ENCODE measurements at regions not wholly inside any gene's neighbourhood (a gene's known extent, or its start where the extent isn't known, plus 50 kb on each side); places are given as distances from the start of the nearest gene placed in this dataset.

DNA sequence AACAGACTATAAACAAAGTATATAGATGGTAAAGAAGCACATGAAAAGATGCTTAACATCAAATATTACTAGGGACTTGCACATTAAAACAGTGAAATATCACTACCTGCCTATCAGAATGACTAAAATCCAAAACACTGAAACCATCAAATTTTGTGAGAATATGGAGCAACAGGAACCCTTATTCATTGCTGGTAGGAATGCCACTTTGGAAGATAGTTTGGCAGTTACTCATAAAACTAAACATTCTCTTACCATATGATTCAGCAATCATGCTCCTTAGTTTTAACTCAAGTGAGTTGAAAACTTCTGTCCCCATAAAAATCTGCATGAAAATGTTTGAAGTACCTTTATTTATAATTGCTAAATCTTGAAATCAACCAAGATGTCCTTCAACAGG, 297.6 kb downstream of the DAD1 start:
- peak overlapping the region; percentile 31 for H3K27ac ChIP-seq (ENCODE audit: low read depth, low read length)
- H3K36me3 ChIP-seq (ENCODE audit: insufficient read depth, low read length) = no peaks in the 10 kb centered on the region
- H3K4me1 ChIP-seq (ENCODE audit: insufficient read depth, low read length) = peaks cover 3% of the 10 kb centered on the region
- H4K20me1 ChIP-seq (ENCODE audit: insufficient read depth, low read length) = no peaks in the 10 kb centered on the region
- H3K9me3 ChIP-seq (ENCODE audit: low read depth, low read length) = no peaks in the 10 kb centered on the region
- DNase-seq (ENCODE audit: insufficient read length, low spot score, missing footprints) = no peak
- no peak overlapping the region for H3K4me3 ChIP-seq (ENCODE audit: insufficient read depth, low read length)
- TF ChIP-seq, protein P1, sequence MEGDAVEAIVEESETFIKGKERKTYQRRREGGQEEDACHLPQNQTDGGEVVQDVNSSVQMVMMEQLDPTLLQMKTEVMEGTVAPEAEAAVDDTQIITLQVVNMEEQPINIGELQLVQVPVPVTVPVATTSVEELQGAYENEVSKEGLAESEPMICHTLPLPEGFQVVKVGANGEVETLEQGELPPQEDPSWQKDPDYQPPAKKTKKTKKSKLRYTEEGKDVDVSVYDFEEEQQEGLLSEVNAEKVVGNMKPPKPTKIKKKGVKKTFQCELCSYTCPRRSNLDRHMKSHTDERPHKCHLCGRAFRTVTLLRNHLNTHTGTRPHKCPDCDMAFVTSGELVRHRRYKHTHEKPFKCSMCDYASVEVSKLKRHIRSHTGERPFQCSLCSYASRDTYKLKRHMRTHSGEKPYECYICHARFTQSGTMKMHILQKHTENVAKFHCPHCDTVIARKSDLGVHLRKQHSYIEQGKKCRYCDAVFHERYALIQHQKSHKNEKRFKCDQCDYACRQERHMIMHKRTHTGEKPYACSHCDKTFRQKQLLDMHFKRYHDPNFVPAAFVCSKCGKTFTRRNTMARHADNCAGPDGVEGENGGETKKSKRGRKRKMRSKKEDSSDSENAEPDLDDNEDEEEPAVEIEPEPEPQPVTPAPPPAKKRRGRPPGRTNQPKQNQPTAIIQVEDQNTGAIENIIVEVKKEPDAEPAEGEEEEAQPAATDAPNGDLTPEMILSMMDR (IDR thresholded peaks at IDR 0.05; ENCODE audit: extremely low read depth, low read depth, low read length) = no peak
- H3K79me2 ChIP-seq (ENCODE audit: insufficient read depth, low read length) = no peaks in the 10 kb centered on the region
- H2AFZ ChIP-seq (ENCODE audit: low read length) = no peak overlapping the region
- no peak overlapping the region for H3K4me2 ChIP-seq (ENCODE audit: insufficient read depth, low read length)
- H3K27me3 ChIP-seq (ENCODE audit: insufficient read depth, low read length) = no peaks in the 10 kb centered on the region

DNA sequence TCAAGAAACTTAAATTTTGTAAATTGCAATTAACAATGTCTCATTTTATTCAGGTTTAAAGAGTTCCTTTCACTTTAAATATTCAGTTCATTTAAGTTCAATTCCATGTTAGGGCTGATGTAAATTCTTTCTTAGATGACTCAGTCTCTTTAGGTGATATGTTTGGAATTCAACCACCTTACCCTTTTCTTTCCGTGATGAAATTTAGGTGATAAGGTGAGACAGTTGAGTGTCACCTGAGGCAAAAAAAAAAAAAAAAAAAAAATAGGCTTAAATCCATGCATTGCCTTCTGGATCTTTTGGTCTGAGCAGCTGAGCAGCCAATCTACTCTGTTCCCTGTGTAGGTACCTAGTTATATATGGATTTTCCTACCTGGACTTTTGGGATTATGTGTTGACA, 299.5 kb downstream of the DAD1 start:
- Histone ChIP-seq H3K79me2 (ENCODE audit: insufficient read depth, low read length) (no peaks in the 10 kb centered on the region), H3K9me3 (ENCODE audit: low read depth, low read length) (no peaks in the 10 kb centered on the region), H3K4me1 (ENCODE audit: insufficient read depth, low read length) (no peaks in the 10 kb centered on the region), H2AFZ (ENCODE audit: low read length) (no peak overlapping the region), H3K27ac (ENCODE audit: low read depth, low read length) (no peak overlapping the region), H3K4me3 (ENCODE audit: insufficient read depth, low read length) (no peak overlapping the region), H3K4me2 (ENCODE audit: insufficient read depth, low read length) (no peak overlapping the region), H3K27me3 (ENCODE audit: insufficient read depth, low read length) (no peaks in the 10 kb centered on the region), H4K20me1 (ENCODE audit: insufficient read depth, low read length) (no peaks in the 10 kb centered on the region), H3K36me3 (ENCODE audit: insufficient read depth, low read length) (no peaks in the 10 kb centered on the region)
- TF ChIP-seq, protein P1 (IDR thresholded peaks at IDR 0.05; ENCODE audit: extremely low read depth, low read depth, low read length) = no peak
- no peak for DNase-seq (ENCODE audit: insufficient read length, low spot score, missing footprints)

DNA sequence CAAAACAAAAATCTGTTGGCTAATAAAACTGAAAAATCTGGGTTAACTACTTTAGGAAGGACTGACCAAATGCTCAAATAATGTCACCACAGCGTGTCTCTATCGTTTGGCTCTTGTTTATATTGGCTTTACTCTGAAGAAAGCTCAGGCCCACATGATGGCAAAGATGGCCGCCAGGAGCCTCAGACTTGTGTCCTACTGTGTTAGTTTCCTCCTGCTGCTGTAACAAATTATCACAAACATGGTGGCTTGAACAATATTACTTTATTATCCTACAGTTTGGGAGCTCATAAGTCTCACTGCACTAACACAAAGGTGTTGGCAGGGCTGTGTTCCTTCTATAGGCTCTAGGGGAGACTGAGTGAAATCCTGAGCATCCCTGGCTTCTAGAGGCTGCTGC, 303.0 kb downstream of the DAD1 start:
- Histone ChIP-seq H2AFZ (ENCODE audit: low read length) (peak overlapping the region; percentile 3), H3K9me3 (ENCODE audit: low read depth, low read length) (no peaks in the 10 kb centered on the region), H4K20me1 (ENCODE audit: insufficient read depth, low read length) (no peaks in the 10 kb centered on the region), H3K4me2 (ENCODE audit: insufficient read depth, low read length) (no peak overlapping the region), H3K4me3 (ENCODE audit: insufficient read depth, low read length) (no peak overlapping the region), H3K27ac (ENCODE audit: low read depth, low read length) (no peak overlapping the region), H3K36me3 (ENCODE audit: insufficient read depth, low read length) (no peaks in the 10 kb centered on the region), H3K4me1 (ENCODE audit: insufficient read depth, low read length) (no peaks in the 10 kb centered on the region), H3K27me3 (ENCODE audit: insufficient read depth, low read length) (peaks cover 3% of the 10 kb centered on the region), H3K79me2 (ENCODE audit: insufficient read depth, low read length) (no peaks in the 10 kb centered on the region)
- TF ChIP-seq, protein P1 (IDR thresholded peaks at IDR 0.05; ENCODE audit: extremely low read depth, low read depth, low read length) = no peak
- DNase-seq (ENCODE audit: insufficient read length, low spot score, missing footprints) = no peak

DNA sequence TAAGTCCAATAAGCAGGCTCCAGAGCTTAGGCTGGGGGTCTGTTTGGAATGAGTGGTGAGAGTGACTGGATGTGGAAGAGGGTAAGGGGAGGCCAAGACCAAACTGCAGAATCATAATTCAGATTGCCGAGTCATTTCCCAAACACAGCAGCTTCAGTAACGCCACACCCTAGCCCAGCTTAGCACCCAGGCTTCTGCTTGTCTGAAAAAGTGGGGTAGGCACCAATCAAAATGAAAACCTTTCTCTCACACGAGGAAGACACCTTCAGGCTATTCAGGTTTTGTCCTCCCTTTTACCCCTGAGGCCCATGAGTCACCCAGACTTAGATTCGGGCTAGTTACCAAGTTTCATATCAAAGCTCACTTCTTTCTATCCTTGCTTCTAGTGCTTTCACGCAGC, 306.1 kb downstream of the DAD1 start:
- DNase-seq (ENCODE audit: insufficient read length, low spot score, missing footprints) = no peak

More for the DNA sequence above, 306.1 kb downstream of the DAD1 start:
- Histone ChIP-seq H3K4me3 (ENCODE audit: insufficient read depth, low read length) (no peak overlapping the region), H3K36me3 (ENCODE audit: insufficient read depth, low read length) (no peaks in the 10 kb centered on the region), H3K4me1 (ENCODE audit: insufficient read depth, low read length) (no peaks in the 10 kb centered on the region), H3K4me2 (ENCODE audit: insufficient read depth, low read length) (no peak overlapping the region), H2AFZ (ENCODE audit: low read length) (no peak overlapping the region), H3K79me2 (ENCODE audit: insufficient read depth, low read length) (no peaks in the 10 kb centered on the region), H3K9me3 (ENCODE audit: low read depth, low read length) (no peaks in the 10 kb centered on the region), H3K27me3 (ENCODE audit: insufficient read depth, low read length) (peaks cover 3% of the 10 kb centered on the region), H3K27ac (ENCODE audit: low read depth, low read length) (no peak overlapping the region), H4K20me1 (ENCODE audit: insufficient read depth, low read length) (no peaks in the 10 kb centered on the region)
- TF ChIP-seq, protein P1 (IDR thresholded peaks at IDR 0.05; ENCODE audit: extremely low read depth, low read depth, low read length) = no peak

Measured in osteoblast (primary cell).